ENCODE measurements at regions not wholly inside any gene's neighbourhood (a gene's known extent, or its start where the extent isn't known, plus 50 kb on each side); places are given as distances from the start of the nearest gene placed in this dataset.
"Not testable (repeated sequence)": the region's sequence is repeated elsewhere in the genome, so short reads cannot be mapped to it uniquely, and the experiment has no call there.

DNA sequence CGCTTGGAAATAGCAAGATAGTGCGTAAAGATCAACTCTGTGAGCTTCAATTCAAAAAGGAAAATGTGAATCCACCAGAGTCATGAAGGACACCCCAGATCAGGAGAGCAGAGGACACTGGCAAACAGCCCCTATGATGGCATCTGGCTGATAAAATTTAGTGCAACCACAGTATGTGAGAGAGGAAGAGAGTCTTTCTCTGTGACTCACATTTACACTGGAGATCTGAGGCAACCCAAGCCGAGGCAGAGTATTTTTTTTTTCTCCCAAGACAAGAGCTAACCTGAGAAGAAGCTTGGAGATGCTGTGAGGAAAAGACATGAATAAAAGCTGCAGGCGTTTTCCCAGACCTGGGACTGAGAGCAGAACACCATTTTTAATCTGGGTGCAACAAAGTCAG lies 482.2 kb downstream of the TGIF2LX start:
- TF ChIP-seq, protein P1, sequence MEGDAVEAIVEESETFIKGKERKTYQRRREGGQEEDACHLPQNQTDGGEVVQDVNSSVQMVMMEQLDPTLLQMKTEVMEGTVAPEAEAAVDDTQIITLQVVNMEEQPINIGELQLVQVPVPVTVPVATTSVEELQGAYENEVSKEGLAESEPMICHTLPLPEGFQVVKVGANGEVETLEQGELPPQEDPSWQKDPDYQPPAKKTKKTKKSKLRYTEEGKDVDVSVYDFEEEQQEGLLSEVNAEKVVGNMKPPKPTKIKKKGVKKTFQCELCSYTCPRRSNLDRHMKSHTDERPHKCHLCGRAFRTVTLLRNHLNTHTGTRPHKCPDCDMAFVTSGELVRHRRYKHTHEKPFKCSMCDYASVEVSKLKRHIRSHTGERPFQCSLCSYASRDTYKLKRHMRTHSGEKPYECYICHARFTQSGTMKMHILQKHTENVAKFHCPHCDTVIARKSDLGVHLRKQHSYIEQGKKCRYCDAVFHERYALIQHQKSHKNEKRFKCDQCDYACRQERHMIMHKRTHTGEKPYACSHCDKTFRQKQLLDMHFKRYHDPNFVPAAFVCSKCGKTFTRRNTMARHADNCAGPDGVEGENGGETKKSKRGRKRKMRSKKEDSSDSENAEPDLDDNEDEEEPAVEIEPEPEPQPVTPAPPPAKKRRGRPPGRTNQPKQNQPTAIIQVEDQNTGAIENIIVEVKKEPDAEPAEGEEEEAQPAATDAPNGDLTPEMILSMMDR (conservative IDR thresholded peaks at IDR 0.05), result not testable (repeated sequence)
- not testable (repeated sequence) for TF ChIP-seq ZFX (IDR thresholded peaks at IDR 0.05)
